22Rv1 (cell line): ENCODE measurements at regions not wholly inside any gene's neighbourhood (a gene's known extent, or its start where the extent isn't known, plus 50 kb on each side); places are given as distances from the start of the nearest gene placed in this dataset.

Experiments used
- ZFX ChIP-seq: fragments of 450-650 bp; IDR thresholded peaks from 2 replicates; pipeline ENCODE4 v1.6.1; 2017; ENCODE audit warnings: antibody characterized with exemption, borderline replicate concordance
- TF ChIP-seq, protein P1 (sequence below): fragments of 450-650 bp; IDR thresholded peaks from 2 replicates; pipeline ENCODE4 v1.5.1; 2017; ENCODE audit warnings: mild to moderate bottlenecking

DNA sequence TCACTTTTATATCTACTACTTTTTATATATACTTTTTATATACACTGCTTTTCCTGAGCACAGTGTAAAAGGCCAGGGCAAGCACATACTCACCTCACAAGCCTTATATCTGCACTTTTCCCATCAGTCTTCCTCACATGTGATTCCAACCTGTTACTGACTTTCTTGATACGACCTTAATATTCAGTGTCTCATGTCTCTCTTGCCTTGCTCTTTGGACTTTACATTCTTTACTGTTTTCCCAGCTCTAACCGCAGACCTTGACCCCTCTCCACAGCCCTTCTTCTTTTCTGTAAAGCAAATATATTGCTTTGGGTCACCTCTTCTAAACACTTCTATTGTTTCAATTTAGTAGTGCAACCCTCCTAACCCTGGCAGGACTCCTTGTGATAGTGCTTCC is 353.1 kb upstream of the ANO5 start:
- TF ChIP-seq, protein P1, sequence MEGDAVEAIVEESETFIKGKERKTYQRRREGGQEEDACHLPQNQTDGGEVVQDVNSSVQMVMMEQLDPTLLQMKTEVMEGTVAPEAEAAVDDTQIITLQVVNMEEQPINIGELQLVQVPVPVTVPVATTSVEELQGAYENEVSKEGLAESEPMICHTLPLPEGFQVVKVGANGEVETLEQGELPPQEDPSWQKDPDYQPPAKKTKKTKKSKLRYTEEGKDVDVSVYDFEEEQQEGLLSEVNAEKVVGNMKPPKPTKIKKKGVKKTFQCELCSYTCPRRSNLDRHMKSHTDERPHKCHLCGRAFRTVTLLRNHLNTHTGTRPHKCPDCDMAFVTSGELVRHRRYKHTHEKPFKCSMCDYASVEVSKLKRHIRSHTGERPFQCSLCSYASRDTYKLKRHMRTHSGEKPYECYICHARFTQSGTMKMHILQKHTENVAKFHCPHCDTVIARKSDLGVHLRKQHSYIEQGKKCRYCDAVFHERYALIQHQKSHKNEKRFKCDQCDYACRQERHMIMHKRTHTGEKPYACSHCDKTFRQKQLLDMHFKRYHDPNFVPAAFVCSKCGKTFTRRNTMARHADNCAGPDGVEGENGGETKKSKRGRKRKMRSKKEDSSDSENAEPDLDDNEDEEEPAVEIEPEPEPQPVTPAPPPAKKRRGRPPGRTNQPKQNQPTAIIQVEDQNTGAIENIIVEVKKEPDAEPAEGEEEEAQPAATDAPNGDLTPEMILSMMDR = no peak
- TF ChIP-seq ZFX = no peak
